A204.1 (cell line): ENCODE measurements at regions not wholly inside any gene's neighbourhood (a gene's known extent, or its start where the extent isn't known, plus 50 kb on each side); places are given as distances from the start of the nearest gene placed in this dataset.

Experiments used
- FAIRE-seq: peaks from 2 replicates; lab custom pipeline; 2012; peaks lifted over from hg19 to GRCh38; lab: Jason Lieb, UNC

- FAIRE-seq, result peak; percentile 44
Measured at GRCh38 chr6:141675957-141676356, 456.8 kb upstream of the GJE1 start.

DNA sequence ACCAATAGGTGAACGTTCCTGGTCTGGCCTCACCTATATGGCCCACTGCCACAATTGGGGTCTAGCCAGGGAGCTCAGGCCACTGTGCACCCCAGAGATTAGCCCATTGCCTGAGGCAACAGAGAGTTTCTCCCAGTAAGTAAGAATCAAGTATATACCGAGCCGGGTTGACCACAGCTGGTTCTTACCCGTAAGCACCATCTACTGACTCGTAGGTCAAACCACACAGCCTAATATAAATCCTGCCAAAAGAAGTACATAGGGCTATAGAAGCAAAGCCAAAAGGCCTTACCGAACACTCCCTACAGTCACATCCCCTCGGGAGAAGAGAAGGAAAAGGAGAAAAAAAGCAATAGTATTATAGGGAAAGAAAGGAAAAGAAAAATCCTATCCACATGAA, 463.6 kb upstream of the GJE1 start:
- FAIRE-seq, result no peak

DNA sequence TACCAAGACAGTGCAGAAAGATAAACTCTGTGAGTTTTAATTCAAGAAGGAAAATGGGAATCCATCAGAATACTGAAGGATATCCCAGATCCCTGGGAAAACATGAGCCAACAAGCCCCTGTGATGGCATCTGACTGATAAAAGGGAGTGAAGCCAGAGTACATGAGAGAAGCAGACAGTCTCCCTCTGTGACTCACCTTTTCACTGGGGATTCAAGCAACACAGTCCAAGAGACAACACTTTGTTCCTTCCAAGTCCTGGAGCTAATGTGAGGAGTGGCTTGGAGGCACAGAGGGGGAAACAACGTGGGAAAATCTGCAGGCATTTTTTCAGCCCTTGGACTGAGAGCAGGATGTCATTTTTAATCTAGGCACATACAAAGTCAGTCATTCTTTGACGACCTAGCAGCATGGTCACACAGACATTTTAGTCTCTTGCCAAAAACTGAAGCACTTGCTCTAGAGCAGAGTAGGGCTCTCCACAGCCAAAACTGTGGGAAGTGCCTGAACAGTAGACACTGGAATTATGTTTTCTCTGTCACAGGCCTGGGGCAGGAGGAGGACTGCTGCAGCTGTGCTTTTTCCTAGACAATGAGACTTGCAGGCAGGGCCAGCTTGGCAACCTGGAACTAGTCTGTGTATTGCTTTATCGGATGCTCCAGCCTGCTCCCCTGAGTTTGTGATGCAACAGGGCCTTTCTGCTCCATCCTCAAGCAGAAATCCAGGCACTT, 465.0 kb upstream of the GJE1 start:
- FAIRE-seq, result no peak

DNA sequence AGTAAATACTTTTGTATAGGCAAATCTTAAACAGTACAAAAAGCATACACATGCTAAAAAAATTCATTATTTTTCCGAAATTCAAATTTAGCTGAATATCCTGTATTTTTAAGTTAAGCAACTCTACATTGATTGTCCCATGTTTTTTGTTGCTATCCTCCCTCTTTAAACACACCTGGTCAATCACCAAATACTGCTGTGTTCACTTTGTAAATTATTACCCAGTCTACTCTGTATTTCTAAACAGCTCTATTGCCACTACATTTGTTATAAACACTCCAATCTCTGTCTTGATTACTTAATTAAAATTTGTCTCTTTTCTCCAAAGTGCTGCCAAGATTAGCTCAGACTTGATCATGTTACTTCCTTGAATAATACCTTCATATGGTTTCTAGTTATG, 466.5 kb upstream of the GJE1 start:
- FAIRE-seq, result no peak

- no peak for FAIRE-seq
Measured at GRCh38 chr6:141664744-141665143, 468.0 kb upstream of the GJE1 start.

DNA sequence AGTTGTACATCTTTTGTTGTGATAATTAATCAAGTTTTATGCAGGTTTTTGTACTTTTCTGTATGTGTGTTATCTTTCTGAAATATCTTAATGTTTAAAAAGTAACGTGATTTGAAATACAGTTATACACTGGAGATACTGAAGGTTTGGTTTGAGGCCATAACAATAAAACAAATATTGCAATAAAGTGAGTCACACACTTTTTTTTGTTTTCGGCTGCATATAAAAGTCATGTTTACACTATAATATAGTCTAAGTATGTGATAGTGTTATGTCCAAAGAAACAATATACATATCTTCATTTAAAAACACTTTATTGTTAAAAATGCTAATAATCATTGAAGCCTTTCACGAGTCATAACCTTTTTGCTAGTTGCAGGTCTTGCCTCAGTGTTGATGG, 473.1 kb upstream of the GJE1 start:
- FAIRE-seq, result no peak

DNA sequence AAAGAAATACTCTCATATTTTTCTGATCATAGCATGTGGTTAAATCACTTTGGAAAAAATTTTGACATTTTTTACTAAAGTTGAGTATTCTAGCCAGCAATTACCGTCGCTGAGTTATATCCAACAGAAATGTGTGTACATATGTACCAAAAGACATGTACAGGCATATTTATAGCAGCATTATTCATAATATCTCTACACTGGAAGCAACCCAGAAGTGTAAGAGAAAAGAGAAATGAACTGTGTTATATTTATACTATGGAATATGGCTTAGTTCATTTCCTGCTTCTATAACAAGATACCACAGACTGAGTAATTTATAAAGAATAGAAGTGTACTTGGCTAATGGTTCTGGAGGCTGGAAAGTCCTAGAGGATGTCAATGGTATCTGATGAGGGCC, 474.0 kb upstream of the GJE1 start:
- FAIRE-seq, result no peak

- FAIRE-seq, result no peak
Measured at GRCh38 chr6:141657812-141658211, 474.9 kb upstream of the GJE1 start.

- no peak for FAIRE-seq
Measured at GRCh38 chr6:141653590-141653989, 479.1 kb upstream of the GJE1 start.

- FAIRE-seq, result no peak
Measured at GRCh38 chr6:141641951-141642350, 490.8 kb upstream of the GJE1 start.

GRCh38 chr6:141641406-141641805, 491.3 kb upstream of the GJE1 start:
- no peak for FAIRE-seq

- no peak for FAIRE-seq
Measured at GRCh38 chr6:141635621-141636020, 497.1 kb upstream of the GJE1 start.

- FAIRE-seq, result no peak
Measured at GRCh38 chr6:141634269-141634668, 498.5 kb upstream of the GJE1 start.

GRCh38 chr6:141624301-141624700, 508.4 kb upstream of the GJE1 start:
- no peak for FAIRE-seq

DNA sequence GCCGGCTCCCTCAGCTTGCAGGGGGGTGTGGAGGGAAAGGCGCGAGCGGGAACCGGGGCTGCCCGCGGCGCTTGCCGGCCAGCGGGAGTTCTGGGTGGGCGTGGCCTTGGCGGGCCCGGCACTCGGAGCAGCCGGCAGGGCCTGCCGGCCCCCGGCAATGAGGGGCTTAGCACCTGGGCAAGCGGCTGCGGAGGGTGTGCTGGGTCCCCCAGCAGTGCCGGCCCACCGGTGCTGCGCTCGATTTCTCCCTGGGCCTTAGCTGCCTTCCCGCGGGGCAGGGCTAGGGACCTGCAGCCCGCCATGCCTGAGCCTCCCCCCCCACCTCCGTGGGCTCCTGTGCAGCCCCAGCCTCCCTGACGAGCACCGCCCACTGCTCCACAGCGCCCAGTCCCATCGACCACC, 514.5 kb upstream of the GJE1 start:
- no peak for FAIRE-seq

DNA sequence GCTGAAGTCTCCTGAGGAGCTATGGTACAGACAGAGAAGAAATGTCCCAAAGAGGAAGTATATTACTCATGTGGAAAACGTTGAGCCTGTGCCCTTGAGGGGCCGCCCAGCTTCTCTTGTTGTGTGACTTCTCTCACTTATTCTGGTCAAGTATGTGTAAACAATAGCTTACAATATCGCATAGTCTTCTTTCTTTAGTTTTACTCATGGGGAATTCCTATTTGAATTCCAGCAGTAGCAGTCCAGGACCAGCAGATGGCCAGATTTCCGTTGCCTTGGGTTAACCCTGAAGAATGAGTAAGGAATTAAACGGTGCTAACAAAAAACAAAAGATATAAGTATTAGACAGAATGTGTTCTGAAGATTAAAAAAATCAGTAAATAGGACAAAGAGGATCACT, 522.0 kb upstream of the GJE1 start:
- no peak for FAIRE-seq

- no peak for FAIRE-seq
Measured at GRCh38 chr6:141607956-141608355, 524.8 kb upstream of the GJE1 start.

GRCh38 chr6:141598487-141598886, 534.2 kb upstream of the GJE1 start:
- no peak for FAIRE-seq

DNA sequence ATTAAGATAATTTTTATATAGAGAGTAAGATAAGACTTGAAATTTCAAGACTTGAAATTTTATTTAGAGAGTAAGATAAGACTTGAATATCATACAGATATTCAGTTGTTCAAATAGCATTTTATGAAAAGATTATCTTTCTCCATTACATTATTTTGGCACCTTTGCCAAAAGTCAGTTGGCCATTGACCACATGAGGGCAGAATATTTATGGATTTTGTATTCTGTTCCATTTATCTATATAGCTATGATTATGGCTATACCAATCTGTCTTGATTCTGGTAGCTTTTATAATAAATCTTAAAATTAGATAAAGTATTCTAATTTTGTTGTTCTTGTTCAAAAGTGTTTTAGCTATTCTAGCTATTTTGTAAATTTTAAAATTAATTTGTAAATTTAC, 537.9 kb upstream of the GJE1 start:
- peak; percentile 69 for FAIRE-seq

DNA sequence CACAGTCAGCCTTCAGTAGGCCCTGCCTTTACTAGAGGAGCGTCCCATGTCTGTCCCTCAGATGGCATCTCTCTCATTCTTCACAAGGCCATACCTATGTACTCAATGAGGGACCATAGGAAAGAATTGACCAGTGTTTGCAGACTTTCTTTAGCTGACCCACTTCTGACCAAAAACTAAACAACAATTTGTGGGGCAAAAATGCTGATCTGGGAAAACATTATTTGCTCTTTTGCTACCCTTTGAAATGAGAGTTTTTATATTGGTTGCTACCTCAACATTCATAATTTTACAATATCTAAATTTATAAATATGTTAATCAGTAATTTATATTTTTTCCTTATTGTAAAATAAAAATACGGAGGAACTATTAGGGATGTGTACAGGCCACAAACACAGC, 539.4 kb upstream of the GJE1 start:
- FAIRE-seq, result no peak

DNA sequence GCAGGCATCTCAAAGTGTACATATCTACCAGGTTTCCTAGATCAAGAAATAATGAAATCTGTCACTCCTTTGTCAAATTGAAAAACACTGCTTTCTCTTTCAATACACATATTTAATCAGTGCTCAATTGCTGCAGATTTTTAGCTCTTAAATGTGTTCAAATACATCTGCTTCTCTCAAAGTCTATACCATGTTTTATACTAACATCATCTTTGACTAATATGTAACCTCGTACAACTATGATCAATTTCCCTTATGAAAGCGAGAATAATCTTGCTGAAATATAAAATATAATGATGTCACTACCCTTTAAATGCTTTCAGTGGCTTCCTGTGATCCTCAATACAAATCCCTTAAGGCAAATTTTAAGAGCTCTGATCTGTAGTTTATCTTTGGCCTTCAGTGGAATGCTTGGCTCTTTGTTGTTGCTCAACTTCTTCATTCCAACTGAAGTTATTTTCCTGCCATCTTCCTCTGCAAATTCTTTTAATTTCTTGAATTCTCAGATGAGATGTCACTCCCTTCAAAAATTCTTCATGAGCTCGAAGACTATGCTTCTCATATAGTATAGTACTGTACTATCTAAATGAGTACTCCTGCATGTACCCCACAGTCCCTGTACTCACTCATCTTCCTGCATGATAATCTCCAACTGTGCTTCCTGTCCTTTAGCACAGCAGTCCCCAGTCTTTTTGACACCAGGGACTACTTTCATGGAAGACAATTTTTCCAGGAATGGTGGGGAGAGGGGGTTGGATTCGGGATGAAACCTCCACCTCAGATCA, 545.1 kb upstream of the GJE1 start:
- FAIRE-seq, result no peak

- no peak for FAIRE-seq
Measured at GRCh38 chr6:141580988-141581552, 551.7 kb upstream of the GJE1 start.

- FAIRE-seq, result no peak
Measured at GRCh38 chr6:141580131-141580530, 552.6 kb upstream of the GJE1 start.

- FAIRE-seq, result no peak
Measured at GRCh38 chr6:141576751-141577150, 556.0 kb upstream of the GJE1 start.
